HG03095 (cell line): ENCODE measurements at regions not wholly inside any gene's neighbourhood (a gene's known extent, or its start where the extent isn't known, plus 50 kb on each side); places are given as distances from the start of the nearest gene placed in this dataset.

Source experiments
- ATAC-seq: cut with Tn5 transposase; IDR thresholded peaks from one replicate; pipeline ENCODE4 v1.9.1; 2021; ENCODE audit warnings: moderate library complexity; ENCODE audit not compliant: unreplicated experiment

DNA sequence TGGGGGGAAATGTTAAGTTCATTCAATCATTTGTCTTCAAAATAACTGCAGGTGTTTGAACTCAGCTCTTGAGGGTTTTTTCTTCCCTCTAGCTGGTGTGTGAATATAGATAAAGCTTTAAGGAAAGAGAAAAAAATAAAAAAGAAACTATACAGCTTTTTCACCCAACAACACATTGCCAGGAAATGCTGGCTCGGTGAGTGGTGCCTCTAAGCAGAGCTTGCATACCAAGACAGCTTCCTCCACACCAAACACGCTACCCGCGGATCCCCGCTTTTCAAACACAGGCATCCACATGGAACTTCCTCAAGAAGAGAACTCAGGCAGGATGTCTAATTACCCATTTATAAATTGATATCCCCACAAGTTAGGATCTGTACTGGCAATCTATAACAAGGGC is 69.8 kb upstream of the TANK start:
- ATAC-seq, result peak; percentile 36

DNA sequence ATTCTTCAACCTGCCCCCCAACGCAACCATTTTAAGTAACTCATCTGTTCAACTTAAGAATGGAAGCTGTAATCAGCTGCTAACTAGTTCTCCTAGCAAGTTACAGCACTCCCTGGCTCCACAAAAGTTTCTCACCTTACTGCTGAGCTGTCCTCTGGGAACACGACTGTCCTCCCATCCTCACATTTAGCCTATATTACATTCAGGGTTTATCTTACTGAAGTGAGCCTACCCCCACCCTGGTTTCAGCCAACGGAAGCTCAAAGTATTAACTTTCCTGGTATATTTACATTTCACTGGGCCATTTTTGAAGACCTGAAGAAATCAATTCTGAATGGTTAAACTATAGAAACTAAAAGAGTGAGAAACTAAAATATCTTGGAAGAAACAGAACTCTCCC is 64.9 kb upstream of the TANK start:
- ATAC-seq, result no peak

DNA sequence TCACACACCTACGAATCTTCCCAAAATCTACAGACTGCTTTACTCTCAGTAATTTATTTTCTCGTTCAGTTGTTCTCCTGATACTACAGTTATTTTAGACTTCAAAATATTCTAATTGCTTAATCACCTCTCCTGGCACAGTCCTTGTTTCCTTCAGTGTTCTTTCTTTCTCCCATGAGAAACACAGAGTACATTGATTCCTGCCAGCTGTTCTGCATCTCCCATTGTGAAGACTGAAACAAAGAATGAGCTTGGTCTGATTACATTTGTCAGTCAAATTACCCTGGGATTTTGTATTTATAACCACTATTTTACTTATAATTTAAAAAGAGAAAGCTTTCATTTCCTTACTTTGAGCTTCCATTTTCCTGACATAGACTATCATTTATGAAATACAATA is 63.9 kb upstream of the TANK start:
- no peak for ATAC-seq

DNA sequence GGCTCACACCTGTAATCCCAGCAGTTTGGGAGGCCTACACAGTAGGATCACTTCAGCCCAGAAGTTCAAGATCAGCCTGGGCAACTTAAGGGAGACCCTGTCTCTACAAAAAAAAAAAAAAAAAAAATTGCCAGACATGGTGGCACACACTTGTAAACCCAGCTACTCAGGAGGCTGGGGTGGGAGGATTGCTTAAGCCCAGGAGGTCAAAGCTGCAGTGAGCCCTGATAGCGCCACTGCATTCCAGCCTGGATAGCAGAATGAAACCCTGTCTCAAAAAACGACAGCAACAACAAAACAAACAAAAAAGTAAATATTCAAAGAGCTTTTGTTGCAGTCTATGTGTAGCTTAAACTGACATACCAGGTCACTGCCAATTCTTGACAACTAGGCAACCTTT is 63.1 kb upstream of the TANK start:
- ATAC-seq, result no peak

DNA sequence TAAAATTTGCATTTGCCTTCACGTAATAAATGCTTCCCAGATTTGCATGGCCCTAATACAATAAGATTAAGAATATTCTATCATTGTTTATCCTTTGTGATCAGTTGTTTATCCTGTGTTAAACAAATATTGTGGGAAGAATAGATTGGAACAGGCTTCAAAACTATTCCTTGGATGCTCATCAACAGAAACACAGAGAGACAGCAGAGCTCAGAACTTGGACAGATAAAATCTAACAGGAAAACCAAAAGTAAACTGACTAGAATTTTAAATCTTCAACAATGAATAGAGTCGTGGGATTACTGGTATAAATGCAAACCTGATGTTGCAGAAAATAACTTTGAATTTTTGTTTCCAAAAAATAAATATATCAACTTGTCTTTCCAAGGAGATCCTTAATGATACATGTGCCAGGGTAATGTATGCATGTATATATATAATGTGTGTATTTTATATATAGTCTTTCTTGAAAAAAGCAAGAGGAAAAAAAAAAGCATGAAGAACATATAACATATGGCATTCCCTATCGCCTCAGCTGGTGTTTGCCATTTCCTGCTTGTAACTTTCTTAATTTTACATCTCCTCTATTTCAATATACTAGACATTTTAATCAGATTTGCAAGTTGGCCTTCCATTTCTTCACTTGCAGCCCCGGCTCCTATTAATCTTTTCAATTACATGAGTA is 59.9 kb upstream of the TANK start:
- ATAC-seq, result no peak

DNA sequence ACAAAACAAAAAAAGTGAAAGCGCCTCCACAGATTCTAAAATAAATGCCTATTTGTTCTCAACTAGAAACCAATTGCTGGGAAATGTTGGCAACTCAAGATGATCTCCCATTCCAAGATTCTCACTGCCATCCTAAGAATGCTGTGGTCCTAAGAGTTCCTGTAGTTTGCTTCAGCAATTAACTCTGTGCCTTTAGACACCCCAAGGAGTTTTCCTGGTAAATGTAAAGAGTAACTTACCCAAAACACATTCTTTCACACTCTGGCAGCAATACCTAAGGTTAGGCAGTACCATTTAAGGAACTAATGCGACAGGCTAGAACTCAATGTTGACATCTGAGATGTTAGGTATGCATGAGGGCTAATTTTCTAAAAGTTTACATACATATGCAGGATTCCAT is 58.8 kb upstream of the TANK start:
- ATAC-seq, result no peak

DNA sequence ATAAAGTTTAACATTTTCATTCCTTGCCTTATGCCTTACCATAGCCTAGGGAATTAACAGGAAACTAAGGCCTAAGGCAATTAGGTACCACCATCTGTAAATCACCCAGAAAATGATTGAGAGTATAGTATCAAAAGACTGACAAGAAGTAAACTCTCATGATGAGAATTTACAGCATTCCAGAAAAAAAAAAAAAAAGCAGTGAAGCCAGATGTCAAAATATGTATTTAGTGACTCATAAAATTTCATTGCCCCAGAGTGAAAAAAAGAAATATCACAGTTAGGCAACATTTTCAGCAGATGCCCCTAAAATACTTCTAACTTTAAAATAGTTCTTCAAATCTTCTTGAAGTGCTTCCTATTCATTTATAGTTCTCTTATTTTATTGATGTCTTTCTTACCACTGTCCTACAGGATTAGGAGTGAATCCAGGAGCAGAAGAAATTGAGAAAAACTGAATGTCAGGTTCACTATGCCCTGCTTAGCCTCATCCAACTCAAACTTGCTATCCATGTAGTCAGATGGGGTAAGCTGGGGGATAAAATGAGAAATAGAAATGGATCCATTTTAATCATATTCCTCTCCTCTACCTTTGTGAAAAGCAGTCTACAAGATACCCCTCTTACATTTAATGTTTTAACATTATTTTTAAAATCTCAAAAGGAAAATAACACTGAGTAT is 57.3 kb upstream of the TANK start:
- no peak for ATAC-seq

DNA sequence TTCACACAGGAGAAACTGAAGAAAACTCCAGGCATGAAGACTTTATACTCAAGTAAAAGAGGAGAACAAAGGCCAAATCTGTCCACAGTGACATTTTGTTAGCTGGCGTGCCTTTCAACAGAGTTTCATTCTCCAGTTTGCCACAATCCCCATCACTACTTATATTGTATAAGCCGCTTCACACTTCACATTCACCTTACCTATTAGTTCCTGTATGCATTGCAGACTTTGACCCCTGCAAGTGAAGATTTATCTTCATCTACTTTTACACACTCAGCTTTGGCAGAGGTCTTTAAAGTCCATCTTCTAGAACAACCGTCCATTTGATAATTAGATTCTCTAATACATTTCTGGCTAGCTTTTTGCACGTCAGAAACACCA is 56.8 kb upstream of the TANK start:
- no peak for ATAC-seq

DNA sequence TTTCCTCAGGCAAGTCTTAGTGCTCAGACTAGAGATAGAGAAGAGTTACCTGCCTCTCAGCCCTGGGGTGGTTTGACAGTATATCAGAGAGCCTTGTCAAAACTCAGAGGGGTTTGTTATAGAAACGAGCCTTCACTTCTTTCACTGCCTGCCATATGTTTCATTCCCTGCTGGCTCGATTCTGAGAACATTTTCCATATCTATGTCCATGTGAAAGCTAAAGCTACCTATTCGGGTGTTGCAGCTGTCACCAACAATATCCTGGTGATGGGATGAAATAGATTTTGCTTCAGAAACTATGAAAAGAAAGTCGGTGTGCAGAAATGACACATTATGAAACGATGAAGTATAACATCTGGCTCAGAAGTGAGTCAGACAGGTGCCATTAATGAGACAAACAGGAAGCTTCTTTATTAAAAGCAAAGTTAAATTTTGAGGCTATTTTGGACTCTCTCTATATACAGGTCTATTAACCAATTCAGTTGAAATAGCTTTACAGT is 56.1 kb upstream of the TANK start:
- peak; percentile 95 for ATAC-seq

DNA sequence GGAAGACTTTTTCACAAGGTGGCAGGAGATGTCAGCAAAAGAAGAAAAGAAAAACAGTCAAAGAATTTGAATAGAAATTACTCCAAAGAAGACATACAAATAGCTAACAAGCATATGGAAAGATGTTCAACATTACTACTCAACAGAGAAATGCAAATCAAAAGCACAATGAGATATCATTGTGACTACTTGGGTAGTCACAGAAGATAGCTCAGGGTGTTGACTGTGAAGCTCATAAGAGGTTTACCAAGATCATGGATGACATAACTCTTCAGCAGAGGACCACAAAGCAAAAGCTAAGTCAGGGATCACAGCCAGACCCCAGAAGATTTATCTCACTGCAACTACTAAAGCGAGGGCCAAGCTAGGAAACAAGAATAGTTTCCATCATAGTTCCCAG is 53.0 kb upstream of the TANK start:
- no peak for ATAC-seq
